GM12878 (cell line): ENCODE measurements at regions not wholly inside any gene's neighbourhood (a gene's known extent, or its start where the extent isn't known, plus 50 kb on each side); places are given as distances from the start of the nearest gene placed in this dataset.
"Not testable (repeated sequence)": the region's sequence is repeated elsewhere in the genome, so short reads cannot be mapped to it uniquely, and the experiment has no call there.

ENCODE experiments used
- ATAC-seq: fragments of 200-7000 bp; cut with Tn5 transposase; 3 replicates; pipeline ENCODE4 v1.9.1; 2020; ENCODE audit warnings: mild to moderate bottlenecking, moderate library complexity
- BruUV-seq: library from RNA; stranded (reverse); fragments of 400-500 nt; replicated peaks from 2 replicates; lab custom pipeline; 2021; lab: Mats Ljungman, UMichigan
- CTCF ChIA-PET: fragments of 300-600 bp; sonication (Branson Sonifier 250); formaldehyde crosslinking; extraction: SDS; loops from one replicate; lab custom pipeline; 2021; ENCODE audit warnings: inconsistent platforms; lab: Yijun Ruan, JAX
- POLR2A ChIA-PET: fragments of 350-600 bp; formaldehyde crosslinking; extraction: SDS; loops from one replicate; lab custom pipeline; 2021; ENCODE audit warnings: inconsistent platforms; lab: Charles Lee
- RAD21 ChIA-PET: fragments of 300-600 bp; sonication (Branson Sonifier 250); formaldehyde crosslinking; loops from one replicate; lab custom pipeline; 2023; ENCODE audit warnings: antibody characterized with exemption; ENCODE audit not compliant: unreplicated experiment; lab: Charles Lee
- SMC1A ChIA-PET: fragments of 300-600 bp; sonication (Branson Sonifier 250); formaldehyde crosslinking; loops from one replicate; lab custom pipeline; 2023; ENCODE audit not compliant: unreplicated experiment, uncharacterized antibody; lab: Charles Lee
- DNase-seq: peaks from one replicate; pipeline ENCODE4 v3.0.0-alpha.2; 2011; ENCODE audit warnings: low read depth, low spot score
- FAIRE-seq: peaks from 3 replicates; lab custom pipeline; 2011; peaks lifted over from hg19 to GRCh38; lab: Jason Lieb, UNC
- H2AFZ ChIP-seq: 2 replicates; pipeline ENCODE4 v1.6.0; 2011; ENCODE audit warnings: low read depth, low read length, control low read depth; ENCODE audit not compliant: control insufficient read depth
- H3K27ac ChIP-seq: 2 replicates; pipeline ENCODE4 v1.5.1; 2011; ENCODE audit warnings: control low read depth; ENCODE audit not compliant: control insufficient read depth, insufficient read depth
- H3K27me3 ChIP-seq, 2 experiments: replicated peaks in 1 of 2; 2 replicates each; pipeline versions ENCODE4 v1.6.0 to v1.6.1; 2011; ENCODE audit warnings: low read length in 1 of 2; ENCODE audit not compliant: control insufficient read depth in 2 of 2, insufficient read depth in 2 of 2
- H3K36me3 ChIP-seq, 2 experiments: 2 replicates each; pipeline ENCODE4 v1.5.1; 2011; ENCODE audit warnings: low read length in 1 of 2; ENCODE audit not compliant: control insufficient read depth in 2 of 2, insufficient read depth in 2 of 2
- H3K4me1 ChIP-seq: 2 replicates; pipeline ENCODE4 v1.6.1; 2011; ENCODE audit warnings: mild to moderate bottlenecking, low read length, moderate library complexity, mixed read lengths; ENCODE audit not compliant: control insufficient read depth, insufficient read depth
- H3K4me2 ChIP-seq: 2 replicates; pipeline ENCODE4 v1.6.0; 2011; ENCODE audit warnings: control low read depth; ENCODE audit not compliant: control insufficient read depth, insufficient read depth
- H3K4me3 ChIP-seq: fragments of 200-600 bp; sonication (generic); 2 replicates; pipeline ENCODE4 v1.5.1; 2016
- H3K79me2 ChIP-seq: 2 replicates; pipeline ENCODE4 v1.6.0; 2011; ENCODE audit warnings: low read length; ENCODE audit not compliant: control insufficient read depth, insufficient read depth
- H3K9ac ChIP-seq: 2 replicates; pipeline ENCODE4 v1.8.0; 2011; ENCODE audit warnings: low read length, control low read depth, mixed read lengths; ENCODE audit not compliant: control insufficient read depth, insufficient read depth
- H3K9me3 ChIP-seq: replicated peaks from 3 replicates; pipeline ENCODE4 v1.5.1; 2011; ENCODE audit warnings: mild to moderate bottlenecking, low read length; ENCODE audit not compliant: control insufficient read depth, insufficient read depth
- H4K20me1 ChIP-seq: 2 replicates; pipeline ENCODE4 v1.6.0; 2011; ENCODE audit not compliant: control insufficient read depth, insufficient read depth
- WGBS: methylation state at CpG from one replicate; pipeline ENCODE4 v1.1.6; 2016; ENCODE audit warnings: low lambda C conversion rate; ENCODE audit not compliant: insufficient replicate concordance, insufficient coverage; ENCODE audit errors: missing lambda C conversion rate; 5-methylcytosine and 5-hydroxymethylcytosine counted together
- in situ Hi-C: fragments of 300-500 bp; cut with MboI; formaldehyde crosslinking; loops from 9 replicates; pipeline ENCODE4 v1.14.3; 2018; ENCODE audit warnings: mixed read lengths
- intact Hi-C: fragments of 100-400 bp; cut with micrococcal nuclease; formaldehyde crosslinking; loops from one replicate; pipeline ENCODE4 v1.14.2; 2022; ENCODE audit not compliant: unreplicated experiment

DNA sequence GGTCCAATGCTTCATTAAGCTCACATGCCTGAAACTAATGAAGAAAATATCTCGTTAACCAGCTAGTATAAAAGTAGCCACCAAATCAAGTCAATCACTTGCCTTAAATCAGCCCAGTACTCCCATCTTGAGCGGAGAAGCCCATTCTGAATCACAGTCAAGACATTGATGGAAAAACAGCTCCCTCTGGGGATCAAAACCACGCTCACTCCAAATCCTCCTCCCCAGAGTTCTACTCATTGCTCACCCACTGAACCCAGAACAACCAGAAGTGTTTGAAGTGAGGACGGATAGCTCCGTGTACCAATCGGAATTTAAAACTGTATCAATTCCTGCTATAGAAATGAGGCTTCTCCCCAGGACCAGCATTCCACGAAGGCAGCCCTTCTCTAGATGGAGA, 163.3 kb downstream of the UNC93B1 start:
- WGBS = 44% methylated on average over 7 of the region's 7 CpGs
- POLR2A ChIA-PET, H3K9ac ChIP-seq, H3K27ac ChIP-seq, H3K9me3 ChIP-seq, H3K27me3 ChIP-seq, H3K4me2 ChIP-seq, FAIRE-seq, ATAC-seq, BruUV-seq, CTCF ChIA-PET, H2AFZ ChIP-seq, H4K20me1 ChIP-seq, DNase-seq, SMC1A ChIA-PET, H3K4me1 ChIP-seq, in situ Hi-C loops, H3K79me2 ChIP-seq, H3K4me3 ChIP-seq, intact Hi-C loops, RAD21 ChIA-PET, H3K36me3 ChIP-seq: not testable (repeated sequence)

DNA sequence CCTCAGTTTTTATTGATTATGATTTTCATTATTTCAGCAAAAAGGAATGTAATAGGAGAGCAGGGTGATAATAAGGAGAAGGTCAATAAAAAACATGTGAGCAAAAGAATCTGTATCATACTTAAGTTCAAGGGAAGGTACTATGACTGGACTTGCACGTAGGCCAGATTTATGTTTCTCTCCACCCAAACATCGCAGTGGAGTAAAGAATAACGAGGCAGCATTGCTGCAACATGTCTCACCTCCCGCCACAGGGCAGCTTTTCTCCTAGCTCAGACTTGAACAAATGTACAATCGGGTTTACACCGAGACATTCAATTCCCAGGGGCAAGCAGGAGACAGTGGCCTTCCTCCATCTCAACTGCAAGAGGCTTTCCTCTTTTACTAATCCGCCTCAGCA, 155.7 kb upstream of the ALDH3B2 start:
- POLR2A ChIA-PET, CTCF ChIA-PET, ATAC-seq, H3K36me3 ChIP-seq, H3K4me2 ChIP-seq, H4K20me1 ChIP-seq, intact Hi-C loops, DNase-seq, H3K79me2 ChIP-seq, H3K4me1 ChIP-seq, RAD21 ChIA-PET, in situ Hi-C loops, H3K9me3 ChIP-seq, BruUV-seq, H2AFZ ChIP-seq, FAIRE-seq, H3K27me3 ChIP-seq, H3K27ac ChIP-seq, H3K4me3 ChIP-seq, SMC1A ChIA-PET, H3K9ac ChIP-seq: not testable (repeated sequence)
- WGBS = 23% methylated on average over 7 of the region's 7 CpGs

DNA sequence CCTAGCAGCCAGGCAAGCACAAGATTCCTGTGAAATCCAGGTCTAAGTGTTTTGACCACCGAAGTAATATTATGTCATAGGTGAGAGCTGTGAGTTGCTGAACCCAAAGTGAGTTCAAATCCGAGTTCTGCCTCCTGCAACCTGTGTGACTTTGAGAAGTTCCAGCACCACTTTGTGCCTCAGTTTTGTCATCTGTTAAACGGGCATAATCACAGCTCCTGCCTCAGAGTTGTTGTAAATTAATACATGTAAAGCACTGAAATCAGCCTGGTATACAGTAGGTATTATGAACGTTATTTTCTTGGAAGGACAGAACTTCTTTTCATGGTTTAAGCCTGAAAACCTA, 152.5 kb upstream of the ALDH3B2 start:
- H2AFZ ChIP-seq, CTCF ChIA-PET, H3K4me3 ChIP-seq, H3K9me3 ChIP-seq, H3K79me2 ChIP-seq, BruUV-seq, POLR2A ChIA-PET, SMC1A ChIA-PET, RAD21 ChIA-PET, DNase-seq, H3K4me2 ChIP-seq, H3K27ac ChIP-seq, H3K27me3 ChIP-seq, in situ Hi-C loops, H3K36me3 ChIP-seq, intact Hi-C loops, H3K4me1 ChIP-seq, ATAC-seq, FAIRE-seq, H4K20me1 ChIP-seq, H3K9ac ChIP-seq: not testable (repeated sequence)
- WGBS = 4% methylated on average over 4 of the region's 4 CpGs

- in situ Hi-C loops, H3K79me2 ChIP-seq, H2AFZ ChIP-seq, CTCF ChIA-PET, H3K4me3 ChIP-seq, H3K9me3 ChIP-seq, H4K20me1 ChIP-seq, H3K27ac ChIP-seq, SMC1A ChIA-PET, POLR2A ChIA-PET, ATAC-seq, DNase-seq, intact Hi-C loops, H3K4me1 ChIP-seq, BruUV-seq, H3K27me3 ChIP-seq, RAD21 ChIA-PET, FAIRE-seq, H3K9ac ChIP-seq, H3K36me3 ChIP-seq, H3K4me2 ChIP-seq: not testable (repeated sequence)
- 17% methylated on average over 19 of the region's 25 CpGs for WGBS
These were observed 151.9 kb upstream of the ALDH3B2 start for GRCh38 chr11:67826028-67826950.
